Raji (cell line): ENCODE measurements at regions not wholly inside any gene's neighbourhood (a gene's known extent, or its start where the extent isn't known, plus 50 kb on each side); places are given as distances from the start of the nearest gene placed in this dataset.

Experiments
- POLR2A ChIP-seq: IDR thresholded peaks from 2 replicates; pipeline ENCODE4 v1.6.1; 2011; ENCODE audit warnings: low read depth, low read length, control low read depth; ENCODE audit not compliant: insufficient read depth

DNA sequence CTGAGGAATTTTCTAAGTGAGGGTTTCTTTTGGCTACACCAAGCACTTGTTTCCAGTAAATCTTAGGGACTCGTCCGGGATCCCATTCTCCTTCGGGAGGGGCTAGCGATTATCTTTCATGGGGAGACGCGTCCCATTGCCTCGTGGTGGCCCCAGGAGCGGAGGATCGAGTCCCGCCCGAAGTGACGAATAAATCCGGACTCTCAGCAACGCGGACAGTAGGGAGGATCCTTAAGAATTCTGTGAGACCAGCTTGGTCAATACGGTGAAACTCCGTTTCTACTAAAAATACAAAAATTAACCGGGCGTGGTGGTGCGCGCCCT lies 69.1 kb upstream of the PRSS16 start:
- no peak for TF ChIP-seq POLR2A

DNA sequence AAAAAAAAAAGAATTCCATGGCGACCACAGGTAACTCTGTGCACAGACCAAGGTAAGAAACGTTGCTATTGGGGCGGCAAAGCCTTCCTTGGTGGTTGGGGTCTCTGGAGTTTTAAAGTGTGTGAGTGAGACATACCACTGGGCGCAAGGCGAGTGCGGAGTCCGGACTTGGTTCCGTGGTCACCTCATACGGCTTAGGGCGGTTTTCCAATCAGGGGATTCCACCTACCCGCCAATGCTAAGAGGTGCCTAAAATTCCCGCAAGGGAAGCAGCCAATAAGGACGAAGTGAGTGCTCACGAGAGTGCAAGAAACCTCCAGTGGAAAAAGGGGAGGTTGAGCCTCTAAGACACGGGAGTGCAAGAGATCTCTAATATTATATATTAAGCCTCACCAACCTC lies 68.6 kb upstream of the PRSS16 start:
- TF ChIP-seq POLR2A = no peak

GRCh38 chr6:27183060-27183832 lies 64.3 kb upstream of the PRSS16 start:
- no peak for TF ChIP-seq POLR2A

GRCh38 chr6:27187231-27188060 lies 60.1 kb upstream of the PRSS16 start:
- no peak for TF ChIP-seq POLR2A

- TF ChIP-seq POLR2A = no peak
These were observed 59.2 kb upstream of the PRSS16 start for GRCh38 chr6:27188061-27188884.

DNA sequence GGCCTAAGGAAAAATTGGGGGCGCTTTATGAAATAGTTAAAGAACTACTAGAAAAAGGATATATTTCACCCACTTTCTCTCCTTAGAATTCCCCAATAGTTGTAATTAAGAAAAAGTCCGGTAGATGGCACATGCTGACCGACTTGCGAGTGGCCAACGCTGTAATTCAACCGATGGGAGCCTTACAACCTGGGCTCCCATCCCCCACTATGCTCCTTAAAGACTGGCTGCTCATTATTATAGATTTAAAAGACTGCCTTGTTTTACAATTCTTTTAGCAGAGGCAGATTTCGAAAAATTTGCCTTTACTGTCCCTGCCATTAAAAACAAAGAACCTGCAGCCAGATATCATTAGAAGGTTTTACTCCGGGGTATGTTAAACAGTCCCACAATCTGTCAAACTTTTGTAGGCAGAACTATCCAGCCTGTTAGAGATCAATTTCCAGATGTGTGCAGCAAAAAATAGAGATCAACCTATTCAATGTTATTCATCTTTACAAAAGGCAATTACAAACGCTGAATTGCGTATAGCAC lies 58.5 kb upstream of the PRSS16 start:
- TF ChIP-seq POLR2A = no peak

- TF ChIP-seq POLR2A = no peak
These were observed 57.4 kb upstream of the PRSS16 start for GRCh38 chr6:27190126-27190525.
